ENCODE measurements at regions not wholly inside any gene's neighbourhood (a gene's known extent, or its start where the extent isn't known, plus 50 kb on each side); places are given as distances from the start of the nearest gene placed in this dataset.

GRCh38 chr2:177317443-177317842 lies 52.9 kb upstream of the NFE2L2 start:
- H2BK12ac ChIP-seq (ENCODE audit: insufficient read length, low read depth, low read length): no peak overlapping the region
- Mint-ChIP-seq H3K27ac (no peak overlapping the region), H3K9me3 (no peaks in the 10 kb centered on the region), H3K36me3 (ENCODE audit: insufficient read depth in 1 of 3, low read depth in 3 of 3) (no peaks in the 10 kb centered on the region), H3K4me1 (peaks cover 20 to 24% of the 10 kb centered on the region in 2 experiments), H3K4me3 (no peak overlapping the region), H3K27me3 (ENCODE audit: low read depth) (no peaks in the 10 kb centered on the region)
- H3K9me3 ChIP-seq (ENCODE audit: control insufficient read depth, low read depth, low read length): no peaks in the 10 kb centered on the region
- no peak overlapping the region for H4K5ac ChIP-seq (ENCODE audit: insufficient read length, low read depth, low read length)
- no peaks in the 10 kb centered on the region for H3K23me2 ChIP-seq (ENCODE audit: insufficient read length, low read depth, low read length, poor library complexity, severe bottlenecking)
- no peak for DNase-seq
- H2BK120ac ChIP-seq (ENCODE audit: low read depth, low read length, poor library complexity, severe bottlenecking): no peak overlapping the region
- no peaks in the 10 kb centered on the region for H3K27me3 ChIP-seq (ENCODE audit: insufficient read depth, low read length)
- no peak overlapping the region for H3K27ac ChIP-seq (ENCODE audit: insufficient read length, low read depth, low read length)
- H3T11ph ChIP-seq (ENCODE audit: low read length): no peak overlapping the region
- no peak overlapping the region for H3K4me2 ChIP-seq (ENCODE audit: insufficient read depth, insufficient read length, low read length)
- H3K23ac ChIP-seq (ENCODE audit: insufficient read length, low read depth, low read length): no peak overlapping the region
- no peak overlapping the region for H2BK20ac ChIP-seq (ENCODE audit: low read depth, low read length, poor library complexity, severe bottlenecking)
- H3K14ac ChIP-seq (ENCODE audit: insufficient read depth, low read length): no peak overlapping the region
- H4K91ac ChIP-seq (ENCODE audit: insufficient read length, low read depth, low read length): no peak overlapping the region
- no peak overlapping the region for H3K4ac ChIP-seq (ENCODE audit: low read depth, low read length)
- no peak overlapping the region for H2BK5ac ChIP-seq (ENCODE audit: insufficient read length, low read length)
- H4K8ac ChIP-seq (replicated peaks; ENCODE audit: insufficient read length, low read depth, low read length): no peak overlapping the region
- H2AFZ ChIP-seq (ENCODE audit: low read length): no peak overlapping the region
- H3K79me2 ChIP-seq (ENCODE audit: insufficient read depth, low read length): no peaks in the 10 kb centered on the region
- H3K4me1 ChIP-seq (ENCODE audit: insufficient read depth, low read length): peaks cover 2% of the 10 kb centered on the region
- no peaks in the 10 kb centered on the region for H3K79me1 ChIP-seq (ENCODE audit: insufficient read depth, low read depth, low read length, poor library complexity, severe bottlenecking)
- no peaks in the 10 kb centered on the region for H4K20me1 ChIP-seq (ENCODE audit: control insufficient read depth, insufficient read depth, insufficient read length)
- no peak overlapping the region for H3K56ac ChIP-seq (ENCODE audit: insufficient read length, low read depth, low read length)
- TF ChIP-seq CTCF (conservative IDR thresholded peaks at IDR 0.05): no peak
- H3K18ac ChIP-seq (ENCODE audit: insufficient read length, low read depth, low read length): no peak overlapping the region
- no peak overlapping the region for H3K9ac ChIP-seq (ENCODE audit: extremely low read depth, insufficient read length, low read length)
- H2AK5ac ChIP-seq (ENCODE audit: insufficient read length, low read length): no peak overlapping the region
- H2BK15ac ChIP-seq (ENCODE audit: low read depth, low read length): no peak overlapping the region

Measured in H9 (cell line).